Loucy (cell line): ENCODE measurements at regions not wholly inside any gene's neighbourhood (a gene's known extent, or its start where the extent isn't known, plus 50 kb on each side); places are given as distances from the start of the nearest gene placed in this dataset.

ENCODE experiments used
- EZH2phosphoT487 ChIP-seq: fragments of 200-600 bp; IDR thresholded peaks from 2 replicates; pipeline ENCODE4 v1.6.1; 2018; ENCODE audit warnings: antibody characterized with exemption, mild to moderate bottlenecking, moderate library complexity, borderline replicate concordance
- TF ChIP-seq, protein P1 (sequence below): fragments of 200-600 bp; sonication (generic); conservative IDR thresholded peaks from 2 replicates; pipeline ENCODE4 v1.5.1; 2014; ENCODE audit warnings: mild to moderate bottlenecking, antibody characterized with exemption, low read length

DNA sequence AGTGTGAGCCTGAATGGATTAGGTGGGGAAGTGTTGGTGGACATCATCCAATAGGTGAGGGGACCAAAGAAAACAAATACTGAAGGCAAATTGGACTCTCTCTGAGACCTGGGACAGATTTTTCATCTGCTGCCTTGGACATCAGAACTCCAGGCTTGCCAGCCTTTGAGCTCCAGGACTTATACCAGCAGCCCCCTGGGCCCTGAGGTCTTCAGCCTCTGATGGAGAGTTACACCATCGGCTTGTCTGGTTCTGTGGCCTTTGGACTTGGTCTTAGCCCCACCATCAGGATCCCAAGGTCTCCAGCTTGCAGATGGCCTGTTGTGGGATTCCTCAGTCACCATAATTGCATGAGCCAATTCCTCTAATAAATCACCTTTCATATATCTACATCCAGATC is 80.8 kb upstream of the SLC8A3 start:
- TF ChIP-seq, protein P1, sequence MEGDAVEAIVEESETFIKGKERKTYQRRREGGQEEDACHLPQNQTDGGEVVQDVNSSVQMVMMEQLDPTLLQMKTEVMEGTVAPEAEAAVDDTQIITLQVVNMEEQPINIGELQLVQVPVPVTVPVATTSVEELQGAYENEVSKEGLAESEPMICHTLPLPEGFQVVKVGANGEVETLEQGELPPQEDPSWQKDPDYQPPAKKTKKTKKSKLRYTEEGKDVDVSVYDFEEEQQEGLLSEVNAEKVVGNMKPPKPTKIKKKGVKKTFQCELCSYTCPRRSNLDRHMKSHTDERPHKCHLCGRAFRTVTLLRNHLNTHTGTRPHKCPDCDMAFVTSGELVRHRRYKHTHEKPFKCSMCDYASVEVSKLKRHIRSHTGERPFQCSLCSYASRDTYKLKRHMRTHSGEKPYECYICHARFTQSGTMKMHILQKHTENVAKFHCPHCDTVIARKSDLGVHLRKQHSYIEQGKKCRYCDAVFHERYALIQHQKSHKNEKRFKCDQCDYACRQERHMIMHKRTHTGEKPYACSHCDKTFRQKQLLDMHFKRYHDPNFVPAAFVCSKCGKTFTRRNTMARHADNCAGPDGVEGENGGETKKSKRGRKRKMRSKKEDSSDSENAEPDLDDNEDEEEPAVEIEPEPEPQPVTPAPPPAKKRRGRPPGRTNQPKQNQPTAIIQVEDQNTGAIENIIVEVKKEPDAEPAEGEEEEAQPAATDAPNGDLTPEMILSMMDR, result no peak
- no peak for TF ChIP-seq EZH2phosphoT487
